ENCODE measurements at regions not wholly inside any gene's neighbourhood (a gene's known extent, or its start where the extent isn't known, plus 50 kb on each side); places are given as distances from the start of the nearest gene placed in this dataset.

GRCh38 chr6:10307028-10307427 is 107.8 kb downstream of the TFAP2A start:
- TF ChIP-seq ATF7 (IDR thresholded peaks at IDR 0.05) (no peak), ATF7 (CRISPR knock-in tag; IDR thresholded peaks at IDR 0.05) (no peak), ZNF260 (CRISPR knock-in tag; IDR thresholded peaks at IDR 0.05; ENCODE audit: borderline replicate concordance, low read depth) (no peak), JUN (CRISPR knock-in tag; IDR thresholded peaks at IDR 0.05) (no peak), KLF16 (CRISPR knock-in tag; IDR thresholded peaks at IDR 0.05) (no peak), ZNF274 (CRISPR knock-in tag; IDR thresholded peaks at IDR 0.05) (no peak), KDM2A (CRISPR knock-in tag; IDR thresholded peaks at IDR 0.05; ENCODE audit: borderline replicate concordance, low read depth) (no peak), GABPB1 (CRISPR knock-in tag; IDR thresholded peaks at IDR 0.05) (no peak), DPF2 (CRISPR knock-in tag; IDR thresholded peaks at IDR 0.05; ENCODE audit: borderline replicate concordance, low read depth) (no peak), USF2 (IDR thresholded peaks at IDR 0.05; ENCODE audit: low read depth, low read length) (no peak), USF2 (CRISPR knock-in tag; IDR thresholded peaks at IDR 0.05; ENCODE audit: borderline replicate concordance) (no peak)
- TF ChIP-seq, protein P1, sequence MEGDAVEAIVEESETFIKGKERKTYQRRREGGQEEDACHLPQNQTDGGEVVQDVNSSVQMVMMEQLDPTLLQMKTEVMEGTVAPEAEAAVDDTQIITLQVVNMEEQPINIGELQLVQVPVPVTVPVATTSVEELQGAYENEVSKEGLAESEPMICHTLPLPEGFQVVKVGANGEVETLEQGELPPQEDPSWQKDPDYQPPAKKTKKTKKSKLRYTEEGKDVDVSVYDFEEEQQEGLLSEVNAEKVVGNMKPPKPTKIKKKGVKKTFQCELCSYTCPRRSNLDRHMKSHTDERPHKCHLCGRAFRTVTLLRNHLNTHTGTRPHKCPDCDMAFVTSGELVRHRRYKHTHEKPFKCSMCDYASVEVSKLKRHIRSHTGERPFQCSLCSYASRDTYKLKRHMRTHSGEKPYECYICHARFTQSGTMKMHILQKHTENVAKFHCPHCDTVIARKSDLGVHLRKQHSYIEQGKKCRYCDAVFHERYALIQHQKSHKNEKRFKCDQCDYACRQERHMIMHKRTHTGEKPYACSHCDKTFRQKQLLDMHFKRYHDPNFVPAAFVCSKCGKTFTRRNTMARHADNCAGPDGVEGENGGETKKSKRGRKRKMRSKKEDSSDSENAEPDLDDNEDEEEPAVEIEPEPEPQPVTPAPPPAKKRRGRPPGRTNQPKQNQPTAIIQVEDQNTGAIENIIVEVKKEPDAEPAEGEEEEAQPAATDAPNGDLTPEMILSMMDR (CRISPR knock-in tag; IDR thresholded peaks at IDR 0.05), result no peak
- TF ChIP-seq, protein P2, sequence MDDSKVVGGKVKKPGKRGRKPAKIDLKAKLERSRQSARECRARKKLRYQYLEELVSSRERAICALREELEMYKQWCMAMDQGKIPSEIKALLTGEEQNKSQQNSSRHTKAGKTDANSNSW (CRISPR knock-in tag; IDR thresholded peaks at IDR 0.05; ENCODE audit: borderline replicate concordance), result no peak

All from HepG2 (cell line).